HEK293 (cell line): ENCODE measurements at regions not wholly inside any gene's neighbourhood (a gene's known extent, or its start where the extent isn't known, plus 50 kb on each side); places are given as distances from the start of the nearest gene placed in this dataset.

Experiments used
- GLI2 ChIP-seq: fragments of 450-650 bp; formaldehyde crosslinking; IDR thresholded peaks from 2 replicates; pipeline ENCODE4; 2017; ENCODE audit warnings: missing biosample characterization, missing genetic modification characterization, low read depth, borderline replicate concordance
- ZNF23 ChIP-seq: fragments of 450-650 bp; formaldehyde crosslinking; IDR thresholded peaks from 2 replicates; pipeline ENCODE4 v1.5.1; 2016; ENCODE audit warnings: missing biosample characterization, missing genetic modification characterization, borderline replicate concordance
- ZNF292 ChIP-seq: fragments of 450-650 bp; formaldehyde crosslinking; IDR thresholded peaks from 2 replicates; pipeline ENCODE4 v1.5.1; 2016; ENCODE audit warnings: low read depth, missing biosample characterization, missing genetic modification characterization, borderline replicate concordance
- ZNF426 ChIP-seq: fragments of 450-650 bp; formaldehyde crosslinking; IDR thresholded peaks from 2 replicates; pipeline ENCODE4 v1.5.1; 2017; ENCODE audit warnings: missing biosample characterization, missing genetic modification characterization, mild to moderate bottlenecking, inconsistent platforms, moderate library complexity

DNA sequence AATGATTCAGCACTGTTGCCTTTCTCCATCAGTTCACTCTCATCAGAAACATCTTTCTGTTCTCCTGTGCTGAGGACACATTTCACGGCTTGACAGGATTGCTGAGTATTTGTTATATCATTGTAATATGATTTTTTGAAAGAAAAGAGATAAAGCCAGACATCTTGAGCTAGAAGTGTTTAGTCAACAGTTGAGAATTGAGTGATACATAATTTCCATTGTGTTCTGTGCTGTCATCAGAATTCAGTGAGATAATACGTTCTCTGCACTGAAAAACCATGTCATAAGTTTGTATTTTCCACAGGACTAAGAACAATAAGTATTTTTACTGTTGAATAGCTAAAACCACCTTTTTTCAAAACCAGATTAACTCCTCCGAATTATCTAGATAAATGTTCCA is 50.2 kb upstream of the GPRIN3 start (continued):
- TF ChIP-seq ZNF292 (tag by site-specific recombination): no peak
- TF ChIP-seq ZNF426: no peak
- no peak for TF ChIP-seq GLI2 (tag by site-specific recombination)
- TF ChIP-seq ZNF23 (tag by site-specific recombination): no peak
